NCI-H1417 (cell line): ENCODE measurements at regions not wholly inside any gene's neighbourhood (a gene's known extent, or its start where the extent isn't known, plus 50 kb on each side); places are given as distances from the start of the nearest gene placed in this dataset.
"Not testable (repeated sequence)": the region's sequence is repeated elsewhere in the genome, so short reads cannot be mapped to it uniquely, and the experiment has no call there.

Source experiments
- DNase-seq, 3 experiments: peaks; one replicate each; lab custom pipeline; 2025; lab: John Stamatoyannopoulos, UW

DNA sequence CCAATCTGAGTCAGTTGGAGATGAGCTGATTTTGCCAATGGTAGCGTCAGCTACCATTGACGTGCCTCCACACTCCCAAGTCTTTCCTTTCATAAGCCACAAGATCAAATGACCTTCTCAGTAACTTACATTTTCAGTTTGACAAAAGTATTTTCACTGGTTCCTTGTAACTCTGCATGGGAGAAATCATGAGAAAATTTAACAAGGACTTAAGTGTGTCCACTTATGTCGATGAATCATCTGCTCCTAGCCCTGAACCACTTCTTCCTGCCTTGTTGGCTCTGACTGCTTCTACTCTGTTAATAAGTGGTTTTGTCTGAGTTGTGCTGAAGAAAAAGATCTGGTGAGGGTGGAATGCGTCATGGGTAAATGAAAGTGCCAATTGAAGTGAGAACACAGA is 101.2 kb downstream of the NFKBIZ start:
- no peak for DNase-seq

DNA sequence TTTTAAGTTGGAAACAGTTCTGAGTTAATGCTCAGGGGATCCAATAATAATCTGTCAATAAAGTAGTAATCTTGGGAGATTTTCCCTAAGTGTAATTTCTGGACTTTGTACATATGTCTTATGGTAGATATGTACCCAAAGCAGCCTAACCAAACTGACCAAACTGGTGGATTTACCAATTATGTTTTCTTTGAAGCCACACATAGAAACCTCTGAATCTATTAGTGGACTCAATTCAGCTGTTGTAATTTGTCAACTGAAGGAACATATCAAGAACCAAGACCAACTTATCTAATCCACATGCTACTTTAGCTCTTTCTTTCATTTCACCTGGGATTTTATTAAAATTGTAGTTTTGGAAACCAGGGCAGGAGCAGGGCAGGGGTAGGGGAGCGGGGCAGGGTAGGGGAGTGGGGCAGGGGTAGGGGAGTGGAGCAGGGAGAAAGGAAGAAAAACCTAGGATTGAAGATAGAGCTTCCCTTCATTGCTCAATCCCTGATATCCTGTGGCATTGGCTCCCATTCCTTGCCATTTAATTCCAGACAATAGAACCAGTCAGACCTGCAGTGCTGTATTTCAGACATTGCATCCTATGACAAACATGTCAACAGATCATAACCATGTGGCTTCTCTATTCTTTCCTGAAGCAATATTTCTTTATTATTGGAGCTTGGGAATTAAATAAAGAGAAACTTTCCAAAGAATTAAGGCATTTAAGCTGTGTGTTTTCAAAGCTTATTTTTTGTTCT is 101.8 kb downstream of the NFKBIZ start:
- DNase-seq: no peak

DNA sequence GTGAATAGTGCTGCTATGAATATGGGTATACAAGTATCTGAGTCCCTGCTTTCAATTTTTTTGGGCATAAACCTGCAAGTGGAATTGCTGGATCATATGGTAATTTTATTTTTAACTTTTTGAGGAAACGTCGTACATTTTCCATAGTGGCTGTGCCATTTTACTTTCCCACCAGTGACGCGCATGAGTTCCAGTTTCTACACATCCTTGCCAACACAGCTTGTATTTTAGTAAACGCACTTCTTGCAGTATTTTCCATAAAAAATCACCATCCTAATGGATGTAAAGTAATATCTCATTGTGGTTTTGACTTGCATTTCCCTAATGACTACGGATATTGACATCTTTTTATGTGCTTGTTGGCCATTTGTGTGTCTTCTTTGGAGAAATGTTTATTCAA is 105.0 kb downstream of the NFKBIZ start:
- no peak for DNase-seq

DNA sequence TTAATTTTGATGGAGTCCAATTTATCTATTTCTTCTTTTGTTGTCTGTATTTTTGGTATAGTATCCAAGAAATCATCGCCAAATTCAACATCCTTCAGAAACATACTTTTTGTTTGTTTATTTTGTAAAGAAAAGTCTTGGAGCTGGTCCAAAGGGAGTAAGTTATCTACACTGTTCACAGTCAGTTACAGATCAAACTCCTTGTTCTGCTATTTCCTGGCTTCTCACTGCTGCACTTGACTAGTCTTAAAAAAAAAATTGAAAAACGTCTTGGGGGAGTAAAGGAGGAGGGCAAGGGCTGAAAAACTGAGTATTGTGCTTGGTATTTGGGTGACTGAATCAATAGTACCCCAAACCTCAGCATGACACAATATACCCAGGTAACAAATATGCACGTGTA is 105.6 kb downstream of the NFKBIZ start:
- DNase-seq: no peak

DNA sequence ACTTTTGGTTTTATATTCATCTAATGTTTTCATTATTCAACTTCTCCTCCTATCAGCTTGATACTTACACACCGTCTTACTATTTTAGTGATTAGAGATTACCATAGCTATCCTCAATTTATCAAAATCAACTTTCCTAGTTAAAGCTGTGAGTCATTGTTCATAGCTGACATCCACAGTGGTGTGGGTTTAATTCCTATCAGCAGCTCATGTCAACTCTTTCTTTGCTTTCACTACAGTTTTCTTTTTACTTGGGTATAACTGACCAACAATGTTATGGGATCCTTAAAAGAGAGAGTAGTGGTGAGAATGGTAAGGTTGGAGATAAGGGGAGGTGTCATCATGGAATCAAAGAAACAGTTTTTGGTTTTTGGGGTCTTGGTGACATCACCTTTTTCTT is 112.7 kb downstream of the NFKBIZ start:
- DNase-seq: no peak

DNA sequence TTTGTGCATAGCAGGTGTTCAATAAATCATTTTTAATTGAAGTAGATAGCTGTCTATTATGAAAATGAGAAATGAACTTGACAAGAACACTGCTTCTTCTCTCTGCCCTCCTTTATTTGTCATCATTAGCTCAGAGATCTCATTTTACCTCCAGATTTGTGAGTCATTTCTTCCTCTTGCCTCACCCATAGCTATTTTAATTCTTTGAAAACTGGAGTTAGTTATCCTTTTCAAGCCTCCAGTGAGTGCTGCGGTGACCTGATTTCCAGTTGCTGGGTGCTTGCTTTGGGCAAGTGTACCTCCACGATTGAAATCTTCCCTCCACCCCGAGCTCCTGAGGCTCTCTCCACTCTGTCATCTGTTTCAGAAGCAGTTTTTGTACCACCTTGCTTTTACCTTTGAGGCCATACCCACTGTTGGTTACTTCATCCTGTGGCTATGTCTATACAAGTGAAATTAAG is 114.6 kb downstream of the NFKBIZ start:
- no peak for DNase-seq

DNA sequence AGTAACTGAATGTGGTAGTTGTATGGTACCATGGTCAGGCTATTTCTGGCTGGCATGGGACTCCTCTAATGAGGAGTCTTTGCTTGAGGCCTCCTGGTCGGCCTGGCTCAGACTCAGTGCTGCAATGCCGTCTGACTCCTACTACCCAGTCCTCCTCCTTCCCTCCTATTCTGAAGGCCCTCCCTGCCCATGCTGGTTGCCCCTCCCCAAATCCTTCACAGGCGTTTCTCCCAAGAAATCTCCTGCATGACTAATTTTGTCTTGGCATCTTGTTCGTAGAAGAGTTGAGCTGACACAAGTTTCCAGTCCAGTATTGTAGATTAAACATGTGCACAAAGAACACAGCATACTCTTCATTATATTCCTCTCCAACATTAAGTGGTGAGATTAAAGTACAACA is 115.5 kb downstream of the NFKBIZ start:
- peak in 1 of 3 experiments; percentile 48 for DNase-seq

DNA sequence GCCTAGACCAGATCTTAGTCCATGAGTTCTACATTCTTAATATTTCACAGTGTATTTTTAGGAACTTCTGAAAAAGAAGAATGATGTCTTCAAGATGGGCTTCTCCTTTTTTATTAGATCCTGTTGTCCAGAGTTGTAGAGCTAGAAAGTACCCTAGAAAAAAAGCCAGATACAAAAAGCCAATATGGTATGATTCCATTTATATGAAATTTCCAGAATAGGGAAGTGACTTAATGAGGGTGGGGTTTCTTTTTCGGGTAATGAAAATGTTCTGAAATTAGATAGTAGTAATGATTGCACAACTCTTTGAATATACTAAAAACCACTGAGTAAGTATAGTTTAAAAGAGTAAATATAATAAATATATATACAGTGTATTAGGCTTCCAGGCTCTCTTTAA is 116.9 kb downstream of the NFKBIZ start:
- no peak for DNase-seq

DNA sequence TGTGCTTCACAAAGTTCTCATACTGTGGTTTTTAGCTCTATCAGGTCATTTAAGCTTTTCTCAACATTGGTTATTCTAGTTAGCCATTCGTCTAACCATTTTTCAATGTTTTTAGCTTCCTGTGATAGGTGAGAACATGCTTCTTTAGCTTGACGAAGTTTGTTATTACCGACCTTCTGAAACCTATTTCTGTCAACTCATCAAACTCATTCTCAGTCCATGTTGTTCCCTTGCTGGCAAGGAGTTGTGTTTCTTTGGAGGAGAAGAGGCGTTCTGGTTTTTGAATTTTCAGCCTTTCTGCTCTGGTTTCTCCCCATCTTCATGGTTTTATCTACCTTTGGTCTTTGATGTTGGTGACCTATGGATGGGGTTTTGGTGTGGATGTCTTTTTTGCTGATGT is 120.9 kb downstream of the NFKBIZ start:
- DNase-seq: no peak

DNA sequence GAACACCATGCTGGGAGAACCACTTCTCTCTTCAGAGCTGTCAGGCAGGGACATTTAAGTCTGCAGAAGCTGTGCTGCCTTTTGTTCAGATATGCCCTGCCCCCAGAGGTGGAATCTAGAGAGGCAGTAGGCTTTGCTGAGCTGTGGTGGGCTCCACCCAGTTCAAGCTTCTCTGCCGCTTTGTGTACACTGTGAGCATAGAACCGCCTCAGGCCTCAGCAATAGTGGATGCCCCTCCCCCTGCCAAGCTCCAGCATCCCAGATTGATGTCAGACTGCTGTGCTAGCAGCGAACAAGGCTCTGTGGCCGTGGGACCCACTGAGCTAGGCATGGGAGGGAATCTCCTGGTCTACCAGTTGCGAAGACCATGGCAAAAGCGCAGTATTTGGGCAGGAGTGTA is 121.6 kb downstream of the NFKBIZ start:
- no peak for DNase-seq

DNA sequence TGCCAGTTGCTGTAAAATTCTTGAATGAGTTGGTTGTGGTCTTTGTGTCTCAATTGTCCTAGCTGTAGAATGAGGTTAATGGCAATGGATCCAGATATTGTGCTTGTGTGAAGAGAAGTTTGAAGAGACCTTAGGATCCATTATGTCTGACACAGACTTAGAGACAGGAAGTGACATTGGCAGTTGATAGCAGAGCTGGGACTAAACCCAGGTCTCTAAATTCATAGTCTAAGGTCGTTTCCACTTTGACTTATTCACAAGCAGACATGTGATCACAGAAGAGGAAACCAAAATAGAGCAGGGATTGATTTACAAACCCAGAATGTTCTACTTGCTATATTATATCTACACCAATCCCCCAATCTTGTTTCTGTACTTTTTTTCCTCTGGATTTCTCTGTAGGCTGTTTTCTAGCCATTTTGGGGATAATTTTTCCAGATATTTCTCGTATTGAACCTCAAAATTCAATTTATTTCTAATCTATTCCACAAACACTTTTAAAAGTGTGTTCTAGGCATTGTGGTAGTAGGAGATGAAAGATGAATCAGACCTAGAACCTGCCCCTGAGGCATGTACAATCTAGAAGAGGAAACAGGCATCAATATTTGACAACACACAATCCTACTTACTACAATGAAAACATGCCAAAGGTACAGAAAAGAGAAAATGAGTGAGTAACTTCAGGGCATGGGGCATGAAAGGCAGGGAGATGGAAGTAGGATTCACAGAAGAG is 123.3 kb downstream of the NFKBIZ start:
- no peak for DNase-seq

DNA sequence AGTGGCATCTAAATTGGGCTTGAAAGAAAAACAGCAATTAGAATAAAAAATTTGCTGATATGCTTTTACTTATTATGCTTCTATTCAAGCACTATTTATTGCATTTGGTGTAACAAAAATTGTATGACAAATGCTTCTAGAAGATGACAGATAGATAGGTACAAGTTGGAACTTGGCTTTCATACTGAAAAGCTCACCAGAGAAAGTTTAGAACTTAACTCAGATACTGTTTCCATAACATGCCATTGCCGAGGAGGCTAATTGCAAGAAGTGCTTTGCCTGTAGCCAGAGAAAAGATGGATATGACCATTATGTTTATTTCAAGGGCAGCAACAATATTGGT is 123.8 kb downstream of the NFKBIZ start:
- DNase-seq: no peak

DNA sequence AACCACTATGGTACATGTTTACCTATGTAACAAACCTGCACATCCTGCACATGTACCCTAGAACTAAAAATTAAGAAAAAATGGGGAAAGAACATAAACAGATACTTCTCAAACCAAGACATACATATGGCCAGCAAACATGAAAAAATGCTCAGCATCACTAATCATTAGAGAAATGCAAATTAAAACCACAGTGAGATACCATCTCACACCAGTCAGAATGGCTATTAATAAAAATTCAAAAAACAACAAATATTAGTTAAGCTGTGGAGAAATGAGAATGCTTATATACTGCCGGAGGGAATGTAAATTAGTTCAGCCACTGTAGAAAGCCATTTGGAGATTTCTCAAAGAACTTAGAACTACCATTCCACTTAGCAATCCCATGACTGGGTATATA is 126.1 kb downstream of the NFKBIZ start:
- not testable (repeated sequence) for DNase-seq

DNA sequence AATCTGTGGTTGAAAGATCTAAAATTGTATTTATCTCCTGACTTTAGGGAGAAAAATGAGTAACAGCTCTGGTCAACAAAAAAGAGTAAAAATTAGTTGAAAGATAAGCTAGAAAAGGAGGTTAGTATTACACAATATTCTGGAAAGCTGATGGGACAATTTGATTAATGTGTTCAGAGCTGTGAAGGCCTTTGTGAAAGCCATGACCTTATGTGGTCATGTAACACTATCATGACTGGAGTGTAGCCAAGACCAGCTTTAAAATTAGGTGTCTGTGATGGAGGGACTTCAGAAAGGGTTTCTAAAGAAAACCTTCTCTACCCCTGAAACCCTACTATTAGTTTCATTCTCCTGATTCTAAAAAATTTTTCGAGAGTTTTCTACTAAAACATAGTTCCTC is 127.2 kb downstream of the NFKBIZ start:
- no peak for DNase-seq

DNA sequence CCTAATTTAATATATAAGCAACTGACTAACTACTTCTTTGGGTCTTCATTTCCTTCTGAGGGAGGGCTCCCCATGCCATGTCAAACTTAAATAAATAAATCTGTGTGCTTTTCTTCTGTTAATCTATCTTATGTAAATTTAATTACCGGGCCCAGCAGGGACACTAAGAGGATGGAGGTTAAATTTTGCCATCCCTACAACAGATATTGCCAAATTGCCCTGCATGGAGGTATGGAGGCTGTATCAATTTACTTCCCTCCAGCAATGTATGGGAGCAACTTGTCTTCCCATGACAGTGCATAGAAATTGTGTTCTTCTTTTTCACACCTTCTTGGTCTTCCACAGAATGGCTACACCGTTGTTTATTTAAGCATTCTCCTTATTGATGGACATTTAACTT is 129.0 kb downstream of the NFKBIZ start:
- peak in 1 of 3 experiments; percentile 11 for DNase-seq

DNA sequence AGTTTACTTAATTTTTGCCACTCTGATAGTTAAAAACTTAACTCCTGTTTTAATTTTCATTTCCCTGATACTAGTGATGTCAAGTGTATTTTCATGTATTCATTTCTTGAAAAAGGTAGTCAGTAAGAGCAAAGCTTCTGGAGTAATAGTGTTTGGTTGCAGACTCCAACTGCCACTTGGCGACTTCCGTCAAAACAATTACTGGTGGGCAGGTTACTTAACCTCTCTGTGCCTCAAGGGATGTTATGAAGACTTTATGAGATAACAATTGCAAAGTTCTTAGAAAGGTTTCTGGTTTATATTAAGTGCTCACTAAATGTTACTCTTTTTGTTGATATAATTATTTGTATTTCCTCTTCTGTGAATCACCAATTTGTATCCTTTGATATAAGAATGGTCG is 129.7 kb downstream of the NFKBIZ start:
- no peak for DNase-seq

DNA sequence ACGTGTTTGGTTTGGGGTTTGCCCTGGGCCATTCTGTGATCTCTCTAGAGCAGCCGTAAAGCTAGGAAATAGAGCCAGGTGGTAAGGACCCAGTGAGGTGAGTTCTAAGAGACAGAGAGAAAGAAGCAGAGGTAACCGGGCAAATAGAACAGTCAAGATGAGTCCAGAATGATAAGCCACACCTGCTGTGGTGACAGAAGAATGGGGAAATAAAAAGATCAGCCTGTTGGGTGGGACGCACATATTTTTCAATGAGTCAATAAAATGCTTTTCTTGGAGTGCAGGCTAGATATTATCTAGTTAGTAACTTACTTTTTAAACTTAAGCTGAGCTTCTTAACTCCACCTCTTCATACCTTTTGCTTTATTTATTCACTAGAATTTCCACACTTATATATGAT is 135.0 kb downstream of the NFKBIZ start:
- no peak for DNase-seq

DNA sequence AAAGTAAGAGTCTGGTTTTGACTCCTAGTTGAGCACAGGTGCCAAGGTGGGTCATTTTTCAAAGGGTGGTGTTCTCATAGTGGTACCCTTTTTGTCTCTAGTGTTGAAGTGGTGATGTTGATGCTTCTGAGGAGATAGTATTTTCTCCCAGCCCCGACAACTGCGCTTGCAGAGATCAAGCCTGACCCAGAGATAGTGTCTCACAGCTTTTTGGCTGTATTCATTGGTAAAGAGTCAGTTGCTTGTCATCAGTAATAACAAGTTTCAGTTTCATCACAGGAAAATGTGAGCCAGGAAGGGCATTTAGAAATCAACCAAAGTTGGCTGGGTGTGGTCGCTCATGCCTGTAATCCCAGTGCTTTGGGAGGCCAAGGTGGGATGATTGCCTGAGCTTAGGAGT is 139.3 kb downstream of the NFKBIZ start:
- DNase-seq: no peak

DNA sequence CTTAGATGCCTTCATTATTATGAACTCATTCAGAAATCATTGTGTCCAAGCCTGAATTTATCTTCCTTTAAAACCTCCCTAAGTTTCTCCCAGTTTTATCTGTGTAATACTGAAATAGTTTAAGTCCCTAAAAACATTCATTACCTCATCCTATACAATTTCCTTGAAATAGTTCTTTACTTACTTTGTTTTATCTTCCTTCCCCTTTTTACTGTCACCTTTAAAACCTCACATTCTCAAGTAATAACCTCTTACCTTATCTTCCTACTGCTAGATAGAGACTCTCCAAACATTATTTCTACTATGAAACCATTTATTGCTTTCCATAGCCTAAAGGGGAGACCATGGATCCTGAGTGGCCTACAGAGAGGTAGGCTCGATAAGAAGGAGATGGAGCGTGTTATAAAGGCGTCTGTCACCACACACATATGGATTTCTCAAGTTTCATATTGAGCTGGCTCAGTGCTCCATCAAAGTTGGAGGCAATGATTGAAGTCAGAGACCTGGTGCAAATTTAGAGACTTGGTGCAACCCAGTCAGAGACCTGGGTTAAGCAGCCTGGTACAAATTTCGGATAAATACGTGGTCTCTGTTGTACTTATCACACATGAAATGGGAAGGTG is 140.4 kb downstream of the NFKBIZ start:
- DNase-seq: no peak

DNA sequence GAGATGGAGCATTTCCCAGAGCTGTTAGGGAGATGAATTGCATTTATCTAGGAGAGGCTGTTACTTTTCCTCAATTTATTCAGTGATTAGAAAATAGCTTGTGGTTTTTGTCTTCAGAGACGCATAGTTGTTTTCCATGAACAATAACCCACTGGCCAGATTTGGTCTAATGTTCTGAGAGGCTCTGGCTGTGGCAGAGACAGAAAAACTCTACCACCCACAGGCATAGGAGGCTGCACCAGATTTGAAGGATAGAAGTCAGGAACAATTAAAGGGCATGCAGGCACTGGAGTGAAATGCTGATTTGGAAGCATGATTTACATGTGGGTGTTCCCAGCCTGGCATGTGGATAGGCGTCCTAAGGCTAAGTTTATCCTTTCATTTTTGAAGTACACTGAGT is 143.5 kb downstream of the NFKBIZ start:
- DNase-seq: no peak

DNA sequence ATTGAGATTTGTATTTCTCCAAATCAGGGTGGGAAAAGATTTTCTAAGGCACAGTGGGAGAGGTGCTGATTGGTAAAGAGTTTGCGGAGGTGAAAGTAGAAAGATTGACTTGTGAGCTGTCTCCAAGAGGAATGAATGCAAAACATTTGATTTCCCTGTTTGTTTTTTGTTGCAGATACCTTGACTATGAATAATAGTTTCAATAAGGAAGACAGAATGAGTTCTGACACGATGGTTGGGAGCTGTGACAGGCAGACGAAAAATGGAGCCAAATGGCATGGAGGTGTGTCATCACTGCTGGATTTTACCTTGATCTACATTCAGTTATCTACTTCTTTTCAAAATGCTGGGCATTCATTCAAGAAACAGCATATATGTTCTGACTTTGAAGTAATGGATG is 145.1 kb downstream of the NFKBIZ start:
- DNase-seq: no peak

DNA sequence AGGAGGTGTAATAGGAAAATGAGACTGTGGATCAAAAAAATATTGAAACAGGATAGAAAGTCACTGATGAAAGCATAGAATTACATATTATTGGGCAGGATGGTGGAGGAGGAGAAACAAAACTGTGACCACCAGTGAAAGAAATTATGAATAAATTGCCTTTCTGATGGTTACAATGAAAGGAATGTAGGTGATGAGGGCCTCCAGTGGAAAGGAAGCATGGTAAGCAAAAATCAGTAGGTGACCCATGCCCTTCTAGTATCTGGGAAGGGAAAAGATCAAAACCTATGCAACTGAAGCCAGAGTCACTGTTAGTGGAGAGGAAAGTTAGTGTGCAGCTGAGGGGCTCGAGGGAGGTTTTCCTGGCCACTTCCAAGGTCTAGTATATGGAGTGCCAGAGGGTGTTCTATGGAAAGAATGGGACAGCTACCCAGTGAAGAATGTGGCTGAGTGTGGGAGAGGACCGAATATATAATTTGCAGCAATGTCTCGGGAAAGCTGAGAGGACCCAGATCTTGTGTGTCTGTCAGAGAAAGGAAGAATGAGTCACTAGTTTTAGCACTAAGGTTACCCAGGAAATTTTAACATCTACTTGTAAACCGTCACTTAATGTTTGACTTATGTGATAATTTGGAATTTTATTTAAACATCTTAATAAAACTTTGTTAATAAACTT is 146.2 kb downstream of the NFKBIZ start:
- no peak for DNase-seq

DNA sequence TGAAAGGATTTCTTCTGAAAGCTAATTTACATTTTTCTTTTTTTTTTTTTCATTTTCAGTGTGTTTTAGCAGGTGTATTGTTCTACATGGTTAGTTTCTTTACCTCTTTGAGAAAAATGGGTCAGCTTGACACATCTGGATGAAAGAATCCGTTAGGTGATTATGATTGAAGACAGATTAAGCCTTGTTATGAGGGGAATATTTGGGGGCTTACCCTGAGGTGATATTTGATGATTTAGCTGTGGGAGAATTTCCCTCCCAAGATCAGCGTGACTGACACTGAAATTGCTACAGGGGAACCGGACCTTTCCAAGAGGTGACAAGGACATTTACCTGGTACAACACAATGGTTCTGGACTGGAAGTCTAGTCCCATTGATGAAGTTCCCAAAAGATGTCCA is 147.5 kb downstream of the NFKBIZ start:
- no peak for DNase-seq
